Activated T-helper 1 cell treated with anti-CD3 and anti-CD28 coated beads, Interleukin-2, amount 50 U/mL, for 16 hours (primary cell): ENCODE measurements at regions not wholly inside any gene's neighbourhood (a gene's known extent, or its start where the extent isn't known, plus 50 kb on each side); places are given as distances from the start of the nearest gene placed in this dataset.

Experiments used
- DNase-seq, 2 donors: peaks; one replicate each; pipeline ENCODE4 v3.0.0-alpha.2; 2020; ENCODE audit warnings: low read depth in 1 of 2, low spot score in 1 of 2

GRCh38 chr1:185581961-185582725, 152.0 kb upstream of the HMCN1 start:
- no peak for DNase-seq

GRCh38 chr1:185581020-185581419, 153.2 kb upstream of the HMCN1 start:
- no peak for DNase-seq

GRCh38 chr1:185578293-185578692, 155.9 kb upstream of the HMCN1 start:
- no peak for DNase-seq

- DNase-seq, result no peak
Measured at GRCh38 chr1:185574139-185574875, 159.9 kb upstream of the HMCN1 start.

GRCh38 chr1:185573677-185574076, 160.5 kb upstream of the HMCN1 start:
- DNase-seq, result no peak

GRCh38 chr1:185573162-185573561, 161.0 kb upstream of the HMCN1 start:
- DNase-seq, result no peak

GRCh38 chr1:185570962-185571361, 163.2 kb upstream of the HMCN1 start:
- DNase-seq, result no peak

GRCh38 chr1:185568155-185569123, 165.8 kb upstream of the HMCN1 start:
- no peak for DNase-seq

GRCh38 chr1:185567440-185567839, 166.8 kb upstream of the HMCN1 start:
- no peak for DNase-seq

GRCh38 chr1:185566995-185567394, 167.2 kb upstream of the HMCN1 start:
- peak in 1 of 2 donors; percentile 9 for DNase-seq

GRCh38 chr1:185565302-185565701, 168.9 kb upstream of the HMCN1 start:
- no peak for DNase-seq

- DNase-seq, result no peak
Measured at GRCh38 chr1:185564816-185565215, 169.4 kb upstream of the HMCN1 start.

GRCh38 chr1:185562461-185563359, 171.5 kb upstream of the HMCN1 start:
- DNase-seq, result no peak

GRCh38 chr1:185561629-185562028, 172.6 kb upstream of the HMCN1 start:
- DNase-seq, result no peak

GRCh38 chr1:185560760-185561159, 173.4 kb upstream of the HMCN1 start:
- DNase-seq, result no peak

- peak in 1 of 2 donors; percentile 8 for DNase-seq
Measured at GRCh38 chr1:185559684-185560331, 174.4 kb upstream of the HMCN1 start.

GRCh38 chr1:185559151-185559550, 175.0 kb upstream of the HMCN1 start:
- DNase-seq, result no peak

GRCh38 chr1:185556561-185556960, 177.6 kb upstream of the HMCN1 start:
- no peak for DNase-seq

GRCh38 chr1:185555743-185556142, 178.4 kb upstream of the HMCN1 start:
- no peak for DNase-seq

- DNase-seq, result no peak
Measured at GRCh38 chr1:185551008-185551407, 183.2 kb upstream of the HMCN1 start.
